SK-N-SH treated with all-trans-retinoic acid at 6 μM for 48 hours (cell line): ENCODE measurements at regions not wholly inside any gene's neighbourhood (a gene's known extent, or its start where the extent isn't known, plus 50 kb on each side); places are given as distances from the start of the nearest gene placed in this dataset.

ENCODE experiments used
- ATAC-seq: fragments of 200-7000 bp; cut with Tn5 transposase; 3 replicates; pipeline ENCODE4 v1.9.1; 2020; ENCODE audit warnings: mild to moderate bottlenecking, moderate library complexity
- CREB5 ChIP-seq: fragments of 250-450 bp; sonication (Bioruptor Pico); IDR thresholded peaks from 2 replicates; pipeline ENCODE4 v1.5.1; 2020; ENCODE audit warnings: low read depth, mild to moderate bottlenecking, moderate library complexity
- CSDC2 ChIP-seq: fragments of 250-450 bp; sonication (Bioruptor Pico); IDR thresholded peaks from 2 replicates; pipeline ENCODE4 v1.5.0; 2020; ENCODE audit warnings: mild to moderate bottlenecking, moderate library complexity
- CSRNP3 ChIP-seq: fragments of 250-450 bp; sonication (Bioruptor Pico); IDR thresholded peaks from 2 replicates; pipeline ENCODE4 v1.5.1; 2021; ENCODE audit warnings: mild to moderate bottlenecking, moderate library complexity
- ESRRG ChIP-seq: fragments of 250-450 bp; sonication (Bioruptor Pico); IDR thresholded peaks from 2 replicates; pipeline ENCODE4 v1.6.1; 2021; ENCODE audit warnings: mild to moderate bottlenecking
- GLIS3 ChIP-seq: fragments of 250-450 bp; sonication (Bioruptor Pico); IDR thresholded peaks from 2 replicates; pipeline ENCODE4 v1.5.0; 2020; ENCODE audit warnings: mild to moderate bottlenecking, moderate library complexity
- ISL1 ChIP-seq: fragments of 250-450 bp; sonication (Bioruptor Pico); IDR thresholded peaks from 2 replicates; pipeline ENCODE4 v2.1.2; 2022; ENCODE audit warnings: mild to moderate bottlenecking, moderate library complexity
- OSR1 ChIP-seq: fragments of 250-450 bp; sonication (Bioruptor Pico); IDR thresholded peaks from 2 replicates; pipeline ENCODE4 v1.8.0; 2022; ENCODE audit warnings: moderate library complexity, mild to moderate bottlenecking, inconsistent platforms
- POU6F1 ChIP-seq: fragments of 250-450 bp; sonication (Bioruptor Pico); IDR thresholded peaks from 2 replicates; pipeline ENCODE4 v1.8.0; 2021; ENCODE audit warnings: low read depth, mild to moderate bottlenecking, moderate library complexity, borderline replicate concordance
- PPARA ChIP-seq: fragments of 250-450 bp; sonication (Bioruptor Pico); IDR thresholded peaks from 2 replicates; pipeline ENCODE4 v1.5.0; 2020; ENCODE audit warnings: mild to moderate bottlenecking, borderline replicate concordance
- RARB ChIP-seq: fragments of 250-450 bp; sonication (Bioruptor Pico); IDR thresholded peaks from 2 replicates; pipeline ENCODE4 v1.8.0; 2021; ENCODE audit warnings: mild to moderate bottlenecking, moderate library complexity
- TCF4 ChIP-seq: fragments of 250-450 bp; sonication (Bioruptor Pico); IDR thresholded peaks from 2 replicates; pipeline ENCODE4 v1.8.0; 2021; ENCODE audit warnings: mild to moderate bottlenecking, moderate library complexity, borderline replicate concordance
- TOX ChIP-seq: fragments of 250-450 bp; sonication (Bioruptor Pico); IDR thresholded peaks from 2 replicates; pipeline ENCODE4 v1.8.0; 2021; ENCODE audit warnings: mild to moderate bottlenecking, moderate library complexity, borderline replicate concordance
- ZC3H10 ChIP-seq: fragments of 250-450 bp; sonication (Bioruptor Pico); IDR thresholded peaks from 2 replicates; pipeline ENCODE4 v1.5.1; 2021; ENCODE audit warnings: mild to moderate bottlenecking, moderate library complexity
- ZFP3 ChIP-seq: fragments of 250-450 bp; sonication (Bioruptor Pico); IDR thresholded peaks from 2 replicates; pipeline ENCODE4 v1.5.0; 2020; ENCODE audit warnings: mild to moderate bottlenecking, moderate library complexity
- ZNF565 ChIP-seq: fragments of 450-650 bp; formaldehyde crosslinking; conservative IDR thresholded peaks from 2 replicates; pipeline ENCODE4 v1.5.0; 2020; ENCODE audit warnings: low read depth, mild to moderate bottlenecking, moderate library complexity
- ZNF70 ChIP-seq: fragments of 450-650 bp; formaldehyde crosslinking; IDR thresholded peaks from 2 replicates; pipeline ENCODE4 v1.5.0; 2020; ENCODE audit warnings: mild to moderate bottlenecking, moderate library complexity
- ZNF8 ChIP-seq: fragments of 450-650 bp; formaldehyde crosslinking; IDR thresholded peaks from 2 replicates; pipeline ENCODE4 v1.5.0; 2020; ENCODE audit warnings: mild to moderate bottlenecking, moderate library complexity
- TF ChIP-seq, protein P1 (sequence below): fragments of 250-450 bp; sonication (Bioruptor Pico); IDR thresholded peaks from 2 replicates; pipeline ENCODE4 v1.8.0; 2020; ENCODE audit warnings: mild to moderate bottlenecking, moderate library complexity, borderline replicate concordance
- TF ChIP-seq, protein P2 (sequence below): fragments of 250-450 bp; sonication (Bioruptor Pico); IDR thresholded peaks from 2 replicates; pipeline ENCODE4 v1.5.0; 2020; ENCODE audit warnings: mild to moderate bottlenecking, moderate library complexity

DNA sequence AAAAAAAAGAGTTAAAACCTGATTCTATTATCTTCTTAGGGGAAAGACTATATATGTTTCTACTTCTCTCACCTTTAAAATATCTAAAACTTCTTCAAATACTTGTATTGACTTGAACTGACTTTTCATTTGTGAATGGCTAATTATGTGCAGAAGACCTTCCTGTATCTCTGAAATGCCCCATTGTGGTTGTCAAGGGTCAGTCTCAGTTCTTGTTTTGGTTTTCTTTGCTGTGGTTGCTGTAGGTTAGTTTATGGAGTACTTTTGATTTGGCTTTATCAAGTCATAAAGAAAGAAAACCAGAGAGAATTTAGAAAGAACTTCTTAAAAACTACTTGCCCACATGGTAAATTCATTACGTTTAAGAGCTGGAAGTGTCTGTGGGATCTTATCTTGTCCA lies 345.3 kb upstream of the POU1F1 start (continued):
- TF ChIP-seq ISL1 (CRISPR knock-in tag) (no peak), RARB (CRISPR knock-in tag) (no peak), OSR1 (CRISPR knock-in tag) (no peak), TOX (CRISPR knock-in tag) (no peak), CREB5 (CRISPR knock-in tag) (no peak)
- TF ChIP-seq, protein P1, sequence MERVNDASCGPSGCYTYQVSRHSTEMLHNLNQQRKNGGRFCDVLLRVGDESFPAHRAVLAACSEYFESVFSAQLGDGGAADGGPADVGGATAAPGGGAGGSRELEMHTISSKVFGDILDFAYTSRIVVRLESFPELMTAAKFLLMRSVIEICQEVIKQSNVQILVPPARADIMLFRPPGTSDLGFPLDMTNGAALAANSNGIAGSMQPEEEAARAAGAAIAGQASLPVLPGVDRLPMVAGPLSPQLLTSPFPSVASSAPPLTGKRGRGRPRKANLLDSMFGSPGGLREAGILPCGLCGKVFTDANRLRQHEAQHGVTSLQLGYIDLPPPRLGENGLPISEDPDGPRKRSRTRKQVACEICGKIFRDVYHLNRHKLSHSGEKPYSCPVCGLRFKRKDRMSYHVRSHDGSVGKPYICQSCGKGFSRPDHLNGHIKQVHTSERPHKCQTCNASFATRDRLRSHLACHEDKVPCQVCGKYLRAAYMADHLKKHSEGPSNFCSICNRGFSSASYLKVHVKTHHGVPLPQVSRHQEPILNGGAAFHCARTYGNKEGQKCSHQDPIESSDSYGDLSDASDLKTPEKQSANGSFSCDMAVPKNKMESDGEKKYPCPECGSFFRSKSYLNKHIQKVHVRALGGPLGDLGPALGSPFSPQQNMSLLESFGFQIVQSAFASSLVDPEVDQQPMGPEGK, result no peak

- ATAC-seq, result no peak
- no peak for TF ChIP-seq ZC3H10 (CRISPR knock-in tag)
- TF ChIP-seq CREB5 (CRISPR knock-in tag), result no peak
- TF ChIP-seq ZNF565 (CRISPR knock-in tag), result no peak
- TF ChIP-seq ZNF8 (CRISPR knock-in tag), result no peak
- no peak for TF ChIP-seq POU6F1
- no peak for TF ChIP-seq TCF4 (CRISPR knock-in tag)
Measured at GRCh38 chr3:87615506-87615905, 339.1 kb upstream of the POU1F1 start.

GRCh38 chr3:87614998-87615397 lies 338.6 kb upstream of the POU1F1 start:
- no peak for TF ChIP-seq ZNF70 (CRISPR knock-in tag)
- no peak for TF ChIP-seq PPARA (CRISPR knock-in tag)
- TF ChIP-seq GLIS3, result no peak
- no peak for TF ChIP-seq ZNF8 (CRISPR knock-in tag)
- TF ChIP-seq, protein P2, sequence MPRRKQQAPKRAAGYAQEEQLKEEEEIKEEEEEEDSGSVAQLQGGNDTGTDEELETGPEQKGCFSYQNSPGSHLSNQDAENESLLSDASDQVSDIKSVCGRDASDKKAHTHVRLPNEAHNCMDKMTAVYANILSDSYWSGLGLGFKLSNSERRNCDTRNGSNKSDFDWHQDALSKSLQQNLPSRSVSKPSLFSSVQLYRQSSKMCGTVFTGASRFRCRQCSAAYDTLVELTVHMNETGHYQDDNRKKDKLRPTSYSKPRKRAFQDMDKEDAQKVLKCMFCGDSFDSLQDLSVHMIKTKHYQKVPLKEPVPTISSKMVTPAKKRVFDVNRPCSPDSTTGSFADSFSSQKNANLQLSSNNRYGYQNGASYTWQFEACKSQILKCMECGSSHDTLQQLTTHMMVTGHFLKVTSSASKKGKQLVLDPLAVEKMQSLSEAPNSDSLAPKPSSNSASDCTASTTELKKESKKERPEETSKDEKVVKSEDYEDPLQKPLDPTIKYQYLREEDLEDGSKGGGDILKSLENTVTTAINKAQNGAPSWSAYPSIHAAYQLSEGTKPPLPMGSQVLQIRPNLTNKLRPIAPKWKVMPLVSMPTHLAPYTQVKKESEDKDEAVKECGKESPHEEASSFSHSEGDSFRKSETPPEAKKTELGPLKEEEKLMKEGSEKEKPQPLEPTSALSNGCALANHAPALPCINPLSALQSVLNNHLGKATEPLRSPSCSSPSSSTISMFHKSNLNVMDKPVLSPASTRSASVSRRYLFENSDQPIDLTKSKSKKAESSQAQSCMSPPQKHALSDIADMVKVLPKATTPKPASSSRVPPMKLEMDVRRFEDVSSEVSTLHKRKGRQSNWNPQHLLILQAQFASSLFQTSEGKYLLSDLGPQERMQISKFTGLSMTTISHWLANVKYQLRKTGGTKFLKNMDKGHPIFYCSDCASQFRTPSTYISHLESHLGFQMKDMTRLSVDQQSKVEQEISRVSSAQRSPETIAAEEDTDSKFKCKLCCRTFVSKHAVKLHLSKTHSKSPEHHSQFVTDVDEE (CRISPR knock-in tag), result no peak
- TF ChIP-seq ESRRG (CRISPR knock-in tag), result no peak
- TF ChIP-seq, protein P1, result no peak
- TF ChIP-seq RARB (CRISPR knock-in tag), result no peak
- no peak for TF ChIP-seq OSR1 (CRISPR knock-in tag)
- no peak for TF ChIP-seq ZC3H10 (CRISPR knock-in tag)
- no peak for TF ChIP-seq CSDC2
- TF ChIP-seq ISL1 (CRISPR knock-in tag), result no peak
- no peak for TF ChIP-seq ZFP3 (CRISPR knock-in tag)
- no peak for TF ChIP-seq CSRNP3 (CRISPR knock-in tag)
- no peak for TF ChIP-seq ZNF565 (CRISPR knock-in tag)
- no peak for TF ChIP-seq CREB5 (CRISPR knock-in tag)
- no peak for TF ChIP-seq TOX (CRISPR knock-in tag)
- TF ChIP-seq, all 23 proteins: peak for 0
- ATAC-seq, result no peak
